ENCODE measurements at regions not wholly inside any gene's neighbourhood (a gene's known extent, or its start where the extent isn't known, plus 50 kb on each side); places are given as distances from the start of the nearest gene placed in this dataset.

- DNase-seq: no peak
These were observed 842.0 kb downstream of the HACE1 start for GRCh38 chr6:104017410-104018381.

- DNase-seq: no peak
These were observed 845.4 kb downstream of the HACE1 start for GRCh38 chr6:104014163-104014959.

- DNase-seq: no peak
These were observed 846.3 kb downstream of the HACE1 start for GRCh38 chr6:104013312-104013971.

GRCh38 chr6:104010897-104011296, 848.8 kb downstream of the HACE1 start:
- DNase-seq: no peak

GRCh38 chr6:104003803-104004516, 855.8 kb downstream of the HACE1 start:
- DNase-seq: no peak

- DNase-seq: no peak
These were observed 864.1 kb downstream of the HACE1 start for GRCh38 chr6:103995571-103995970.

GRCh38 chr6:103983860-103984259, 875.9 kb downstream of the HACE1 start:
- DNase-seq: no peak

- no peak for DNase-seq
These were observed 876.7 kb downstream of the HACE1 start for GRCh38 chr6:103983011-103983410.

- no peak for DNase-seq
These were observed 877.1 kb downstream of the HACE1 start for GRCh38 chr6:103982574-103982973.

- DNase-seq: no peak
These were observed 880.4 kb downstream of the HACE1 start for GRCh38 chr6:103979308-103979707.

GRCh38 chr6:103937389-103937788, 922.3 kb downstream of the HACE1 start:
- no peak for DNase-seq

- DNase-seq: no peak
These were observed 934.4 kb downstream of the HACE1 start for GRCh38 chr6:103925317-103925716.

GRCh38 chr6:103910018-103910417, 949.7 kb downstream of the HACE1 start:
- DNase-seq: no peak

- no peak for DNase-seq
These were observed 950.8 kb downstream of the HACE1 start for GRCh38 chr6:103908898-103909297.

GRCh38 chr6:103895136-103895535, 964.6 kb downstream of the HACE1 start:
- DNase-seq: no peak

- no peak for DNase-seq
These were observed 966.6 kb downstream of the HACE1 start for GRCh38 chr6:103893141-103893581.

- DNase-seq: no peak
These were observed 972.8 kb downstream of the HACE1 start for GRCh38 chr6:103886951-103887350.

- no peak for DNase-seq
These were observed 974.3 kb downstream of the HACE1 start for GRCh38 chr6:103885446-103885845.

- DNase-seq: no peak
These were observed 979.9 kb downstream of the HACE1 start for GRCh38 chr6:103879800-103880199.

- no peak for DNase-seq
These were observed 984.5 kb downstream of the HACE1 start for GRCh38 chr6:103875221-103875620.

GRCh38 chr6:103874575-103874974, 985.1 kb downstream of the HACE1 start:
- no peak for DNase-seq

- DNase-seq: no peak
These were observed 987.0 kb downstream of the HACE1 start for GRCh38 chr6:103872678-103873077.

- no peak for DNase-seq
These were observed 987.5 kb downstream of the HACE1 start for GRCh38 chr6:103872233-103872632.
